ENCODE measurements at regions not wholly inside any gene's neighbourhood (a gene's known extent, or its start where the extent isn't known, plus 50 kb on each side); places are given as distances from the start of the nearest gene placed in this dataset.
A peak's percentile ranks its signal among the peaks of the same experiment; 100 is the strongest.

DNA sequence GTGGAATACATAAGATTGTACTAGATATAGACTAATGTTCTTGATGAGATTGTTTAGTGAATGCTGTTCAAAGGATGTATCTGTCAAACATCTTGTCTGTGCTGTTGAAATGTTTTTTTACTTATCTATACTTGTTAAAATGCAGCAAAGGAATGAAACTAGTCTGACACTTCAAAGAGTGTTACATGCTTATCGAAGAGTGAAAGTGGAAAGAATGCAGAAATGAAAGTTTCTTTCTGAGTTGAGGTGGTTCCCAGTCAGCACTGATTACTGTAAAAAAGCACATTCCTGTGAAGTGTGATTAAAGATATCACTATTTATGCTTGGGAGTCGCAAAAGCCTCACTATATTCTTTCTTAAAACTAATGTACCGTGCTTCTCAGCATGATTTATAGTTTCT is 1225.2 kb downstream of the NCAM2 start (continued):
- TF ChIP-seq, protein P1, sequence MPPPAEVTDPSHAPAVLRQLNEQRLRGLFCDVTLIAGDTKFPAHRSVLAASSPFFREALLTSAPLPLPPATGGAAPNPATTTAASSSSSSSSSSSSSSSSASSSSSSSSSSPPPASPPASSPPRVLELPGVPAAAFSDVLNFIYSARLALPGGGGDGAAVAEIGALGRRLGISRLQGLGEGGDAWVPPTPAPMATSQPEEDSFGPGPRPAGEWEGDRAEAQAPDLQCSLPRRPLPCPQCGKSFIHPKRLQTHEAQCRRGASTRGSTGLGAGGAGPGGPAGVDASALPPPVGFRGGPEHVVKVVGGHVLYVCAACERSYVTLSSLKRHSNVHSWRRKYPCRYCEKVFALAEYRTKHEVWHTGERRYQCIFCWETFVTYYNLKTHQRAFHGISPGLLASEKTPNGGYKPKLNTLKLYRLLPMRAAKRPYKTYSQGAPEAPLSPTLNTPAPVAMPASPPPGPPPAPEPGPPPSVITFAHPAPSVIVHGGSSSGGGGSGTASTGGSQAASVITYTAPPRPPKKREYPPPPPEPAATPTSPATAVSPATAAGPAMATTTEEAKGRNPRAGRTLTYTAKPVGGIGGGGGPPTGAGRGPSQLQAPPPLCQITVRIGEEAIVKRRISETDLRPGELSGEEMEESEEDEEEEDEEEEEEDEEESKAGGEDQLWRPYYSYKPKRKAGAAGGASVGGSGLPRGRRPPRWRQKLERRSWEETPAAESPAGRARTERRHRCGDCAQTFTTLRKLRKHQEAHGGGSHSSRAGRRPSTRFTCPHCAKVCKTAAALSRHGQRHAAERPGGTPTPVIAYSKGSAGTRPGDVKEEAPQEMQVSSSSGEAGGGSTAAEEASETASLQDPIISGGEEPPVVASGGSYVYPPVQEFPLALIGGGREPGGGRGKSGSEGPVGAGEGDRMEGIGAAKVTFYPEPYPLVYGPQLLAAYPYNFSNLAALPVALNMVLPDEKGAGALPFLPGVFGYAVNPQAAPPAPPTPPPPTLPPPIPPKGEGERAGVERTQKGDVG (CRISPR knock-in tag; IDR thresholded peaks at IDR 0.05): no peak
- TF ChIP-seq, protein P2, sequence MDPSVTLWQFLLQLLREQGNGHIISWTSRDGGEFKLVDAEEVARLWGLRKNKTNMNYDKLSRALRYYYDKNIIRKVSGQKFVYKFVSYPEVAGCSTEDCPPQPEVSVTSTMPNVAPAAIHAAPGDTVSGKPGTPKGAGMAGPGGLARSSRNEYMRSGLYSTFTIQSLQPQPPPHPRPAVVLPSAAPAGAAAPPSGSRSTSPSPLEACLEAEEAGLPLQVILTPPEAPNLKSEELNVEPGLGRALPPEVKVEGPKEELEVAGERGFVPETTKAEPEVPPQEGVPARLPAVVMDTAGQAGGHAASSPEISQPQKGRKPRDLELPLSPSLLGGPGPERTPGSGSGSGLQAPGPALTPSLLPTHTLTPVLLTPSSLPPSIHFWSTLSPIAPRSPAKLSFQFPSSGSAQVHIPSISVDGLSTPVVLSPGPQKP (IDR thresholded peaks at IDR 0.05; ENCODE audit: low read depth, low read length): no peak
- TF ChIP-seq CBFB (IDR thresholded peaks at IDR 0.05; ENCODE audit: low read depth) (no peak), ZNF274 (IDR thresholded peaks at IDR 0.05; ENCODE audit: insufficient read depth, insufficient read length) (no peak), SMC3 (IDR thresholded peaks at IDR 0.05; ENCODE audit: borderline replicate concordance, low read length) (no peak), ETV6 (conservative IDR thresholded peaks at IDR 0.05 in 1 of 2, IDR thresholded peaks at IDR 0.05 in 1 of 2; ENCODE audit: borderline replicate concordance in 1 of 2, low read depth in 1 of 2) (no peak), NFIC (IDR thresholded peaks at IDR 0.05; ENCODE audit: low read depth, low read length) (peak; percentile 79), PAX8 (IDR thresholded peaks at IDR 0.05) (no peak), RBBP5 (conservative IDR thresholded peaks at IDR 0.05) (no peak), KLF5 (IDR thresholded peaks at IDR 0.05; ENCODE audit: partially characterized antibody) (no peak), POU2F2 (IDR thresholded peaks at IDR 0.05; ENCODE audit: borderline replicate concordance, low read depth, low read length) (no peak), IKZF1 (conservative IDR thresholded peaks at IDR 0.05) (peak; percentile 35; the same call in 1 of the 2 replicates), POLR2AphosphoS2 (IDR thresholded peaks at IDR 0.05; ENCODE audit: low read depth, low read length) (no peak), DPF2 (IDR thresholded peaks at IDR 0.05) (peak; percentile 79), MTA2 (IDR thresholded peaks at IDR 0.05; ENCODE audit: low read depth) (peak; percentile 81), NBN (IDR thresholded peaks at IDR 0.05) (no peak), CHD1 (IDR thresholded peaks at IDR 0.05; ENCODE audit: low read depth, low read length) (no peak), IKZF2 (IDR thresholded peaks at IDR 0.05) (peak; percentile 31 to 44; a peak in 2 of 4 replicates), FOXM1 (IDR thresholded peaks at IDR 0.05; ENCODE audit: low read depth, low read length) (peak; percentile 51; the same call in 1 of the 2 replicates), SMARCA5 (IDR thresholded peaks at IDR 0.05) (no peak), ZNF622 (IDR thresholded peaks at IDR 0.05) (no peak), TCF7 (IDR thresholded peaks at IDR 0.05; ENCODE audit: borderline replicate concordance) (peak; percentile 86)
- TF ChIP-seq, protein P3, sequence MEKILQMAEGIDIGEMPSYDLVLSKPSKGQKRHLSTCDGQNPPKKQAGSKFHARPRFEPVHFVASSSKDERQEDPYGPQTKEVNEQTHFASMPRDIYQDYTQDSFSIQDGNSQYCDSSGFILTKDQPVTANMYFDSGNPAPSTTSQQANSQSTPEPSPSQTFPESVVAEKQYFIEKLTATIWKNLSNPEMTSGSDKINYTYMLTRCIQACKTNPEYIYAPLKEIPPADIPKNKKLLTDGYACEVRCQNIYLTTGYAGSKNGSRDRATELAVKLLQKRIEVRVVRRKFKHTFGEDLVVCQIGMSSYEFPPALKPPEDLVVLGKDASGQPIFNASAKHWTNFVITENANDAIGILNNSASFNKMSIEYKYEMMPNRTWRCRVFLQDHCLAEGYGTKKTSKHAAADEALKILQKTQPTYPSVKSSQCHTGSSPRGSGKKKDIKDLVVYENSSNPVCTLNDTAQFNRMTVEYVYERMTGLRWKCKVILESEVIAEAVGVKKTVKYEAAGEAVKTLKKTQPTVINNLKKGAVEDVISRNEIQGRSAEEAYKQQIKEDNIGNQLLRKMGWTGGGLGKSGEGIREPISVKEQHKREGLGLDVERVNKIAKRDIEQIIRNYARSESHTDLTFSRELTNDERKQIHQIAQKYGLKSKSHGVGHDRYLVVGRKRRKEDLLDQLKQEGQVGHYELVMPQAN (conservative IDR thresholded peaks at IDR 0.05): no peak
- TF ChIP-seq, protein P4, sequence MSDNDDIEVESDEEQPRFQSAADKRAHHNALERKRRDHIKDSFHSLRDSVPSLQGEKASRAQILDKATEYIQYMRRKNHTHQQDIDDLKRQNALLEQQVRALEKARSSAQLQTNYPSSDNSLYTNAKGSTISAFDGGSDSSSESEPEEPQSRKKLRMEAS (IDR thresholded peaks at IDR 0.05; ENCODE audit: low read depth, low read length): no peak
- TF ChIP-seq, protein P5, sequence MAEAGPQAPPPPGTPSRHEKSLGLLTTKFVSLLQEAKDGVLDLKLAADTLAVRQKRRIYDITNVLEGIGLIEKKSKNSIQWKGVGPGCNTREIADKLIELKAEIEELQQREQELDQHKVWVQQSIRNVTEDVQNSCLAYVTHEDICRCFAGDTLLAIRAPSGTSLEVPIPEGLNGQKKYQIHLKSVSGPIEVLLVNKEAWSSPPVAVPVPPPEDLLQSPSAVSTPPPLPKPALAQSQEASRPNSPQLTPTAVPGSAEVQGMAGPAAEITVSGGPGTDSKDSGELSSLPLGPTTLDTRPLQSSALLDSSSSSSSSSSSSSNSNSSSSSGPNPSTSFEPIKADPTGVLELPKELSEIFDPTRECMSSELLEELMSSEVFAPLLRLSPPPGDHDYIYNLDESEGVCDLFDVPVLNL (IDR thresholded peaks at IDR 0.05; ENCODE audit: low read depth, low read length): no peak
- TF ChIP-seq, protein P6, sequence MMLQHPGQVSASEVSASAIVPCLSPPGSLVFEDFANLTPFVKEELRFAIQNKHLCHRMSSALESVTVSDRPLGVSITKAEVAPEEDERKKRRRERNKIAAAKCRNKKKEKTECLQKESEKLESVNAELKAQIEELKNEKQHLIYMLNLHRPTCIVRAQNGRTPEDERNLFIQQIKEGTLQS (IDR thresholded peaks at IDR 0.05; ENCODE audit: borderline replicate concordance, extremely low read depth, low read depth, low read length): no peak
